ENCODE measurements at regions not wholly inside any gene's neighbourhood (a gene's known extent, or its start where the extent isn't known, plus 50 kb on each side); places are given as distances from the start of the nearest gene placed in this dataset.

GRCh38 chr13:94880463-94880862 lies 168.1 kb upstream of the SOX21 start:
- no peaks in the 10 kb centered on the region for H3K36me3 ChIP-seq (ENCODE audit: insufficient read depth, insufficient read length, low read length)
- H3K9ac ChIP-seq (ENCODE audit: insufficient read length, low read depth), result no peak overlapping the region
- H3K4me3 ChIP-seq (ENCODE audit: insufficient read length, low read depth), result no peak overlapping the region
- no peaks in the 10 kb centered on the region for H3K27me3 ChIP-seq (ENCODE audit: insufficient read depth, insufficient read length)
- no peak for TF ChIP-seq YY1 (IDR thresholded peaks at IDR 0.05; ENCODE audit: insufficient read depth, insufficient read length)
- no peak for DNase-seq (ENCODE audit: low read depth, low spot score)
- no peaks in the 10 kb centered on the region for H3K9me3 ChIP-seq (ENCODE audit: insufficient read depth, low read length)
- no peaks in the 10 kb centered on the region for H3K4me1 ChIP-seq (ENCODE audit: insufficient read depth, insufficient read length)

DNA sequence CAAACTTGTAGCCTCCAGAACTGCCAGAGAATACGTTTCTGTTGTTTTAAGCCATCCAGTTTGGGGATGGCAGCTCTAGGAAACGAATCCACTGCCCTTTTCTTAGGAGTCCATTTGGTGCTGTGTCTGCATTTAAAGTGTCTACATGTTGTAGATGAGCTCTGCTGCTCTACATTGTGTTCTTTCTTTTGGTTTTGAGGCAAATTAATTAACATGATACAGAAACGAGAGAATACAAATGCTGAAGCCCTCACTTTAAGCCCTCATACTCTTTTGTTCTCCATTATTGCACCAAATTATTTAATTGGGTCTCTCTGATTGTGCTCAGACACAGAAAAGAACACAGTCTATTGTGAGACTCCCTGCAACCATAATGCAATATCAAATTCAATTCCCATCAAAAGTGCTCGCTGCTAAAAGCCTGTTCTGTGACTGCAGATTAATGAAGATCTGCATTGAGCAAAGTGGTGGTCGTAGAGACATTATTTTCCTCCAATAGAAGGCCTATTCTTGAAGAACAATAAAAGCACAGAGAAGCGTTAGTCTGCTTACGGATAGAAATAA lies 166.3 kb upstream of the SOX21 start:
- no peaks in the 10 kb centered on the region for H3K27me3 ChIP-seq (ENCODE audit: insufficient read depth, insufficient read length)
- DNase-seq (ENCODE audit: low read depth, low spot score), result no peak
- no peaks in the 10 kb centered on the region for H3K4me1 ChIP-seq (ENCODE audit: insufficient read depth, insufficient read length)
- no peak overlapping the region for H3K9ac ChIP-seq (ENCODE audit: insufficient read length, low read depth)
- TF ChIP-seq YY1 (IDR thresholded peaks at IDR 0.05; ENCODE audit: insufficient read depth, insufficient read length), result no peak
- TF ChIP-seq ZNF274 (IDR thresholded peaks at IDR 0.05; ENCODE audit: low read depth, low read length), result no peak
- no peak for TF ChIP-seq SUZ12 (IDR thresholded peaks at IDR 0.05; ENCODE audit: extremely low read depth, insufficient read depth, insufficient read length)
- no peaks in the 10 kb centered on the region for H3K9me3 ChIP-seq (ENCODE audit: insufficient read depth, low read length)
- no peaks in the 10 kb centered on the region for H3K36me3 ChIP-seq (ENCODE audit: insufficient read depth, insufficient read length, low read length)
- H3K4me3 ChIP-seq (ENCODE audit: insufficient read length, low read depth), result no peak overlapping the region

GRCh38 chr13:94864474-94864873 lies 152.1 kb upstream of the SOX21 start:
- Histone ChIP-seq H3K4me1 (ENCODE audit: insufficient read depth, insufficient read length) (no peaks in the 10 kb centered on the region), H3K9me3 (ENCODE audit: insufficient read depth, low read length) (no peaks in the 10 kb centered on the region), H3K36me3 (ENCODE audit: insufficient read depth, insufficient read length, low read length) (no peaks in the 10 kb centered on the region), H3K27me3 (ENCODE audit: insufficient read depth, insufficient read length) (no peaks in the 10 kb centered on the region), H3K9ac (ENCODE audit: insufficient read length, low read depth) (no peak overlapping the region), H3K4me3 (ENCODE audit: insufficient read length, low read depth) (no peak overlapping the region)
- DNase-seq (ENCODE audit: low read depth, low spot score), result no peak
- no peak for TF ChIP-seq YY1 (IDR thresholded peaks at IDR 0.05; ENCODE audit: insufficient read depth, insufficient read length)
- TF ChIP-seq ZNF274 (IDR thresholded peaks at IDR 0.05; ENCODE audit: low read depth, low read length), result no peak
- no peak for TF ChIP-seq SUZ12 (IDR thresholded peaks at IDR 0.05; ENCODE audit: extremely low read depth, insufficient read depth, insufficient read length)

DNA sequence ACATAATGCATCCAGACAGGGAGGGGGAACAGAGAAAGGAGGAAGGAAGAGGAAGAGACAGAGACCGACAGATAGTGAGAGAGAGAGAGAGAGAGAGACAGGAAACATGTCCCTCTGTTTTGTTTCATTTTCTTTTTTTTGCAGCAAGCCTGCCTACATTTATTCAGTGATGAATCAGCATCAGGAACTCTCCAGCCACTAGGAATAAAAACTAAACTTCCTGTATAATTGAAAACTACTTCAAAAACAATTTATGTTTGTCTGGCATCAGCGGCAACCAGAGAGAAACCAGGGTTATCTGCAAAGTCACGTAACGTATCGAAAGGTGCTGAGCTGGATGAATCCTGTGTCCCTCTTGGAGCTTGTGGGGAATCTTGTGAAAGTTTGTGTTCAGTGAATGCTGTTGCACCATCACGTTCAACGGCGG lies 148.6 kb upstream of the SOX21 start:
- no peak for TF ChIP-seq YY1 (IDR thresholded peaks at IDR 0.05; ENCODE audit: insufficient read depth, insufficient read length)
- TF ChIP-seq SUZ12 (IDR thresholded peaks at IDR 0.05; ENCODE audit: extremely low read depth, insufficient read depth, insufficient read length), result no peak
- no peak for TF ChIP-seq ZNF274 (IDR thresholded peaks at IDR 0.05; ENCODE audit: low read depth, low read length)
- Histone ChIP-seq H3K27me3 (ENCODE audit: insufficient read depth, insufficient read length) (no peaks in the 10 kb centered on the region), H3K36me3 (ENCODE audit: insufficient read depth, insufficient read length, low read length) (no peaks in the 10 kb centered on the region), H3K4me3 (ENCODE audit: insufficient read length, low read depth) (no peak overlapping the region), H3K9ac (ENCODE audit: insufficient read length, low read depth) (no peak overlapping the region), H3K9me3 (ENCODE audit: insufficient read depth, low read length) (no peaks in the 10 kb centered on the region), H3K4me1 (ENCODE audit: insufficient read depth, insufficient read length) (peaks cover 2% of the 10 kb centered on the region)
- DNase-seq (ENCODE audit: low read depth, low spot score), result no peak

GRCh38 chr13:94859811-94860210 lies 147.5 kb upstream of the SOX21 start:
- TF ChIP-seq ZNF274 (IDR thresholded peaks at IDR 0.05; ENCODE audit: low read depth, low read length) (no peak), SUZ12 (IDR thresholded peaks at IDR 0.05; ENCODE audit: extremely low read depth, insufficient read depth, insufficient read length) (no peak), YY1 (IDR thresholded peaks at IDR 0.05; ENCODE audit: insufficient read depth, insufficient read length) (no peak)
- Histone ChIP-seq H3K36me3 (ENCODE audit: insufficient read depth, insufficient read length, low read length) (no peaks in the 10 kb centered on the region), H3K27me3 (ENCODE audit: insufficient read depth, insufficient read length) (no peaks in the 10 kb centered on the region), H3K9me3 (ENCODE audit: insufficient read depth, low read length) (no peaks in the 10 kb centered on the region), H3K4me3 (ENCODE audit: insufficient read length, low read depth) (no peak overlapping the region), H3K4me1 (ENCODE audit: insufficient read depth, insufficient read length) (peaks cover 2% of the 10 kb centered on the region), H3K9ac (ENCODE audit: insufficient read length, low read depth) (no peak overlapping the region)
- DNase-seq (ENCODE audit: low read depth, low spot score), result no peak

- TF ChIP-seq ZNF274 (IDR thresholded peaks at IDR 0.05; ENCODE audit: low read depth, low read length), result no peak
- no peak for TF ChIP-seq YY1 (IDR thresholded peaks at IDR 0.05; ENCODE audit: insufficient read depth, insufficient read length)
- TF ChIP-seq SUZ12 (IDR thresholded peaks at IDR 0.05; ENCODE audit: extremely low read depth, insufficient read depth, insufficient read length), result no peak
- Histone ChIP-seq H3K4me3 (ENCODE audit: insufficient read length, low read depth) (no peak overlapping the region), H3K9ac (ENCODE audit: insufficient read length, low read depth) (no peak overlapping the region), H3K27me3 (ENCODE audit: insufficient read depth, insufficient read length) (no peaks in the 10 kb centered on the region), H3K4me1 (ENCODE audit: insufficient read depth, insufficient read length) (peaks cover 2% of the 10 kb centered on the region), H3K9me3 (ENCODE audit: insufficient read depth, low read length) (peaks cover 2% of the 10 kb centered on the region; the same call in 1 of the 2 replicates), H3K36me3 (ENCODE audit: insufficient read depth, insufficient read length, low read length) (no peaks in the 10 kb centered on the region)
- no peak for DNase-seq (ENCODE audit: low read depth, low spot score)
Measured at GRCh38 chr13:94859278-94859691, 146.9 kb upstream of the SOX21 start.

GRCh38 chr13:94858856-94859255 lies 146.5 kb upstream of the SOX21 start:
- Histone ChIP-seq H3K9ac (ENCODE audit: insufficient read length, low read depth) (no peak overlapping the region), H3K9me3 (ENCODE audit: insufficient read depth, low read length) (peaks cover 7% of the 10 kb centered on the region; the same call in 1 of the 2 replicates), H3K4me1 (ENCODE audit: insufficient read depth, insufficient read length) (peaks cover 2% of the 10 kb centered on the region), H3K36me3 (ENCODE audit: insufficient read depth, insufficient read length, low read length) (no peaks in the 10 kb centered on the region), H3K27me3 (ENCODE audit: insufficient read depth, insufficient read length) (no peaks in the 10 kb centered on the region), H3K4me3 (ENCODE audit: insufficient read length, low read depth) (no peak overlapping the region)
- TF ChIP-seq SUZ12 (IDR thresholded peaks at IDR 0.05; ENCODE audit: extremely low read depth, insufficient read depth, insufficient read length) (no peak), ZNF274 (IDR thresholded peaks at IDR 0.05; ENCODE audit: low read depth, low read length) (no peak), YY1 (IDR thresholded peaks at IDR 0.05; ENCODE audit: insufficient read depth, insufficient read length) (no peak)
- no peak for DNase-seq (ENCODE audit: low read depth, low spot score)

All from NT2/D1 (cell line).